Stimulated activated CD4-positive, alpha-beta T cell treated with anti-CD3 and anti-CD28 coated beads, Interleukin-12 subunit alpha, Interleukin-12 subunit beta, amount 100 ng/mL, for 4 hours (primary cell): ENCODE measurements at regions not wholly inside any gene's neighbourhood (a gene's known extent, or its start where the extent isn't known, plus 50 kb on each side); places are given as distances from the start of the nearest gene placed in this dataset.
"Not testable (repeated sequence)": the region's sequence is repeated elsewhere in the genome, so short reads cannot be mapped to it uniquely, and the experiment has no call there.

ENCODE experiments used
- DNase-seq: peaks from one replicate; pipeline ENCODE4 v3.0.0-alpha.2; 2020

DNA sequence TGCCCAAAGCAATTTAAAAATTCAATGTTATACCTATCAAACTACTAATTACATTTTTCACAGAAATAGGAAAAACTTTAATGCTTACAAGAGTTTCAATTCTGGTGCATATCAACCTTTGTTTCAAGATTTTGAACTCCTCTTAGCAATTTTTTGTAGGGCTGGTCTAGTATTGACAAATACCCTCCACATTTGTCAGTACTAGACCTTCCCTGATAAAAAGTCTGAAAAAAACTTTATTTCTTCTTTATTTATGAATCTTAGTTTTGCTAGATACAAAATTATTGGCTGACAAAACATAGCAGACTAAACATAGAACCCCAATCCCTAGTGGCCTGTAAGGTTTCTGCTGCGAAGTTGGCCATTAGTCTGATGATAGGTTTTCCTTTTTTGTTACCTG is 1804.9 kb downstream of the EFNA5 start:
- no peak for DNase-seq

DNA sequence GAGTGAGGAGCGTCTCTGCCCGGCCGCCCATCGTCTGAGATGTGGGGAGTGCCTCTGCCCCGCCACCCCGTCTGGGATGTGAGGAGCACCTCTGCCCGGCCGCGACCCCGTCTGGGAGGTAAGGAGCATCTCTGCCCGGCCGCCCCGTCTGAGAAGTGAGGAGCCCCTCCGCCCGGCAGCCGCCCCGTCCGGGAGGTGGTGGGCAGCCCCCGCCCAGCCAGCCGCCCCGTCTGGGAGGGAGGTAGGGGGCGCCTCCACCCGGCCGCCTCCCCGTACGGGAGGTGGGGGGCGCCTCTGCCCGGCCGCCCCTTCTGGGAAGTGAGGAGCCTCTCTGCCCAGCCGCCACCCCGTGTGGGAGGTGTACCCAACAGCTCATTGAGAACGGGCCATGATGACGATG is 1811.4 kb downstream of the EFNA5 start:
- not testable (repeated sequence) for DNase-seq

DNA sequence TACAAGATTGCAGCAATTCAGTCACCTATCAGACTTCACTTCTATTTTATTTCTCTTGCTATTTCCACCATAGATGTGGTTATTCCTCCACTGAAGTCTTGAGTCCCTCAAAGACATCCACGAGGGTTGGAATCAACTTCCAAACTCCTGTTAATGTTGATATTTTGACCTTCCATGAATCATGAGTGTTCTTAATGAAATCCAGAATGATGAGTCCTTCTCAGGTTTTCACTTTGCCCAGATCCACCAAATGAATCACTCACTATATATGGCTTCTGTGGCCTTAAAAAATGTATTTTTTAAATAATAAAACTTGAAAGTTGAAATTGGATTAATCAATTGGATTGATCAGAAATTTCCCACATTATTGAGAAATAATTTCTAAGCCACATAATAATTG is 1821.0 kb downstream of the EFNA5 start:
- no peak for DNase-seq

DNA sequence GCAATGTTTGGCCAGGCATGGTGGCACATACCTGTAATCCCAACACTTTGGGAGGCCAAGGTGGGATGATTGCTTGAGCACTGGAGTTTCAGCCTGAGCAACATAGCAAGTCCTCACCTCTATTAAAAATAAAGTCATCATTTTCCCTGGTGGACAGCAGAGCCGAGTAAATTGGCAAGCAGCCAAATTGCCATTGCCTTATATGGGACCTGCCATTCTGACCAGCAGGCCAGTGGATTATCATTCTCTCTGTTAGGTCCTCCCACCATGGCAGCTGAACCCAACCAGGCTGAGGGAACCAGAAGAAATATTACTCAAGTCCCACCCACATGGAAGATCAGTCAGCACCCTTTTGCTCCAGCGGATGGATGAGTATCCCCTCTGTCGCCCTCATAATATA is 1829.9 kb downstream of the EFNA5 start:
- no peak for DNase-seq

DNA sequence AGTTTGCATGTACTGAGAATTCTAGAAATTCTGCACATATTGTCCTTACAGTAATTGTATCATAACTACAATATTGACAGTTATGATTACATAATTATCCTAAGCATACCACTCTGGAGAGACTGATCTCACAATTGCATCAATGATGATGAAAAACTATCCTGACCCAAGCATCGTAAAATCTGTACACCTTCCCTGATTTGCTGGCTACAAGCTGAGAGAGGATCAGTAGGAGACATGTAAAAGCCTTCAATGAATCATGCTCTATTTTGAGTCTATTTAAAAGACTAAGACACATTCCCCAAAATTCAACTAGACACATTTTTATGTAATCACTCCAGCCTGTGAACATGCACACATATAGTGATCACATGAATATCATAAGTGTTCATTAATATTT is 1833.8 kb downstream of the EFNA5 start:
- no peak for DNase-seq

DNA sequence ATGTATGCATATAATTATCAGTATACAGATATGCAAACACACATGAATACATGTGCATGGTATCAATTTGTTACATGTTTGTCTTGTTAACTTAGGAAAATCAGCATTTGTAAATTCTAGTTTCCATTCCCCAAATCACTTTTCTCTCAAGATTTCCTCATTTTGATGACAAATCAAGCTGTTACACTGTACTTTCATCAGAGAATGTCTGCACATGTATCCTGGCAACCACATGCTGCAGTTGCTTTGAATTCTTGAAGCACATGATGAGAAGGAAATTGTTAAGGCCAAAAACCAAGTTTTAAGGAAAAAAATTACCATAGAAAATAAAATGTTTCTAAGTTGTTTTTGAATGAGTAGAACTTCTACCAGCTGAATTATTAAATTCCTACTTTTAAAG is 1834.5 kb downstream of the EFNA5 start:
- no peak for DNase-seq

DNA sequence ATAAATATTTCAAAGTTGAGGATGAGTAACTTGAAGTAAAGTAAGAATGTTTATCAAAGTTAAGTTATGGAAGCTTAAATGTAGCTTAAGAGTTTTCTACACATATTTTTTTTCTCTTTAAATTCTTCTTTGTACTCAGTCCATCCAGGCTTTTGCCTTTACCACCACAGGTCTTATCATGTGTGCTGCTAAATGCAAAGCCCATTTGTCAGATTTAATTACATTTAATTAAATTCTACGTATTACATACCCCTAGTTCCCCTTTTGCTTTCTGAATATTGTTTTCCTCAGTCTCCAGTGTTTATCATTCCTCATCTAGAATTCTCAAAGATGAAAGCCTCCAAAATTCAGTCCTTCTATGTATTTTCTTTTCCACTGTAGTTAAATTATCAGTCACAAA is 1841.9 kb downstream of the EFNA5 start:
- no peak for DNase-seq

DNA sequence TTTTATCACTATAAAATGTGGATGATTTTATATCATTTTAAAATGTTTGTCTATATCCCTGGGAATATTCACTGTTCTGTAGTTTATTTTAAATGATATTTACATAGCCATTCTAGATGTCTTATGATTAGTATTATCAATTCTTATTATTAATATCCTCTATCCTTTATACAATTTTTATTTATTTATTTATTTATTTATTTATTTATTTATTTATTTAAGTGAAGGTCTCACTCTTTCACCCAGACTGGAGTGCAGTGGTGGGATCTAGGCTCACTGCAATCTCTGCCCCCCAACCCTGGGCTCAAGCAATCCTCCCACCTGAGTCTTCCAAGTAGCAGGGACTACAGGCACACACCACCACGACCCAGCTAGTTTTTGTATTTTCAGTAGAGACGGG is 1848.9 kb downstream of the EFNA5 start:
- DNase-seq: no peak

DNA sequence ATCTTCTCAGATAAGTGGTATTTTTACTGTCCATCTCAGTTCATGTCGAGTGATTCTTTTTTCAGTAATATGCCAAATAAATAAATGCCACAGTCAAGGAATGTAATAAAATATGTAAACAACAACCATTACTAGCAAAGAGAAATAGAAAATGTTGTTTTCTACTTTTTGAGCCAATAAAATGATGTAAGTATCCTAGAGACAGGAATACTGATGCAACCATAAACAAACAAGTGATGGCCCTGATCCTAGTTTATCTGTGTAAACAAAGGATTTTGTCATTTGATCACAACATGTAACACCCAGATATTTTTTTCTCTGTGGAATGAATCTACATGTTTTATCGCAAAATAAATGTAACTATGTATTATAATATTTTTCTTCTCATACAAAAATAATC is 1852.8 kb downstream of the EFNA5 start:
- no peak for DNase-seq

DNA sequence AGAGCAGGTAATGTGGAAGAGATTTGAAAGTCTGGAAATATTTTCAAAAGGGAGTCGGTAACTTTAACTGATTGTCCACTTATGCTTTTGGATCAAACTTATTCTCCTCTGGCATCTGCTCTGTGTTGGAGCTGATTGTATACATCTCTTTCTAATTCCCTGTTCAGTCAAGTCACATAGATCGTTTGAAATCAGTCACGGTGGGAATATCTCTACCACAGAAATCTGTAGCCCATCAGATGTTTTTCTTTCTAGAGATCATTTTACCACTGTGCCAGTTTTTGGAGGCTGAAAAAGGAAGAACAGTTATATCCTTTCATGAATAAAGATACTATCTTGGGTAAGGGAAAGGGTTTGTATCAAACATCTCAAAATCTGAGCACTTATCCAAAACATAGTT is 1853.3 kb downstream of the EFNA5 start:
- DNase-seq: no peak

DNA sequence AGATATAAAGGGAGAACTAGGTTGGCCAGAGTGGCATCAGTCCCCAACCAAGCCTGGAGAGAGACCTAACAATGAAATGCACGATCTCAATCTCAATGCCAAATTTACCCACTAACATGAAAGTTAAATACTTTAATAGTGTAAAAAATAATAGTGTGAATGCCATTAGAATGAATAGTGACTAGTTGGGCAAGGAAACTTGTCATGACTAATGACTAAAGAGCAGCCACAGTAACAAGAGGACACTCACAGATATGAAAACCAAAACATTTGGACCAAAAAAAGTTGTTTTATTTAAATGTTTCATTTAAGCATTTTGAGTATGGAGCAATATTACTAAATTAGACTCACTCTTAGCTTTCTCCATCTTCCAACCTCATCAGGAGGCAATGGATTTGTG is 1853.8 kb downstream of the EFNA5 start:
- DNase-seq: no peak

DNA sequence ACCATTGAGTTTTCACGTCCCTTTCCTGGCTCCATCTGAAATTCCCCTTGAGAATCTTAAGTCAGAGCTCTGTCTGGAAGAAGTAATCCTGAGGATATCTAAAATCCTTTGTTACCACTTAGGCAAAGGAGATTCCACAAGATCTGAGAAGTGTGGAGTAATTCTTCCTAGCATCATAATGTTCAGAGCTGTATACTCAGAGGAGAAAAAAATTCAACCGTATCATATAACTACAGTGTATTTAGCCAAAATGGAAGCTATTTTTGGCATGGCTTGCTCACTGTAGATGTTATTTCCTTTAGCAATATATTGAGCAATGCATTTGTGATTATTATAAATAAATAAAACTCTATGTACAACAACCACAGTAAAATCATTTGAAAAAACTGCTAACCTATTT is 1858.4 kb downstream of the EFNA5 start:
- DNase-seq: no peak

DNA sequence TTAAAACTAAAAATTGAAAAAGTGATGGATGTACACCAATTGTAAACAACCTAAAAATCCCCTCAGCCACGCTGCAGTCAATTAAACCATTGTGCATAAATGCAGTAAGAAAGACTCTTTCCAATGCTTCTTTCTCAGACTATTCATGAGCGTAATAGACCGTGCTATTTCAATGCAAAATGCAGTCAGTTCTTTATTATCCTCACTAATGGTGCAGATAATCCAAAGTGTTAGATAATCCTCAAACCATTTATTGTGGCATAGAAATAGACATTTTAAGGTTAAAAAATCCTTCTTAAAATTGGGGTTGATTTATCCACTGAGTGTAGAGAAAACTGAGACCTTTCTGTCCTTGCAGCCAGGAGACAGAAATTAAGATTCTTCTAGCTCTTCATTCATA is 1862.8 kb downstream of the EFNA5 start:
- no peak for DNase-seq

DNA sequence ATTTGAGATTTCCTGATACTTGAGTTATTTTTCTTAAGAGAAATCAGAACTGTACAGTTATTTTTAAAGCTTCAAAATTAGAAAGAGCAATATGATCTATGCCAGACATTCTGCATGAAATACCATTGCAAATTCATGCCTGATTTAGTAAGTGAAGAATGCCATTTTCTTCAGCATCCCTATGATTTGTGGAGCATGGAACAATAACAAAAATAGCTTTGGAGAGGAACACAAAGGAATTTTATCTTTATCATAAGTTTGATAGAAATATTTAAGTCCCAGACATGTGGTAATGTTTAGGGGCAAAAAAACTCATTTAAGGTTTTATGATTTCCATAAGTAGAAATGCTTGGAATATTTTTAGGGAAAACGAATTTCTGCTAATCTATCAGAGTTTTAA is 1863.4 kb downstream of the EFNA5 start:
- no peak for DNase-seq

DNA sequence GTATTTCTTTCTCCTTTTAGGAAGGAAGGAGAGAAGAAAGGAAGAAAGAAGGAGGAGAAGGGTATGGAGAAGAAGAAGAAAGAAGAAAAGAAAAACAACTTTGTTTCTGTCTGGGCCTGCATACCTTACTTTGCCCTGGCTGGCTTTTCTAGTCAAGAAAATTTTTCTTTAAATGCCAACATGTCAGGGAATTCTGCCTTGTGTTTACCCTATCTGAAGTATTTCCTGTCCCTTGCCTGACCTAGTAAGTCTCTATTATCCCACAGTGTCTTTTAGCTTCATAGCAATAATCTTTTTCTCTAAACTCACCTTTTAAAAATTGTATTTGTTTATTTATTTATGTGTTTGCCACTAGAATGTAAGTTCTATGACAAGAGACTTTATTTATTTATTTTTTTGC is 1864.1 kb downstream of the EFNA5 start:
- DNase-seq: no peak

DNA sequence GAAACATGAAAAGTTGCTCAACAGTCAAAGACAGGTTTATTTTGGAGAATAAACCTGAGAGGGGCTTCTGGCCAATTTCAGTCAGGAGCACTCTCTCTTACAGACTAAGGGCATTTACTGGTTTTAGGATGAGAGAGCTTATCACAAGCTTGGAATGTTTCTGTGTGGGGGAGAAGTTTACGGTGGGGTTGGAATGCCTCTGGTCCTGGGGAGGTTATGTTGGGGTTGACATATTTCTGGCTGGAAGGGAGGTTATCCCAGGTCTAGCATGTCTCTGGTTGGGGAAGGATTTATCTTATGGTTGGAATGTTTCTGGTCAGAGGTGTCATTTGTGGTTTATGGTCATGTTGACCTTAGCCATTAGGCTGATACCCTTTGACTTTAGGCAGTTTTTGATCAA is 1867.3 kb downstream of the EFNA5 start:
- DNase-seq: no peak

DNA sequence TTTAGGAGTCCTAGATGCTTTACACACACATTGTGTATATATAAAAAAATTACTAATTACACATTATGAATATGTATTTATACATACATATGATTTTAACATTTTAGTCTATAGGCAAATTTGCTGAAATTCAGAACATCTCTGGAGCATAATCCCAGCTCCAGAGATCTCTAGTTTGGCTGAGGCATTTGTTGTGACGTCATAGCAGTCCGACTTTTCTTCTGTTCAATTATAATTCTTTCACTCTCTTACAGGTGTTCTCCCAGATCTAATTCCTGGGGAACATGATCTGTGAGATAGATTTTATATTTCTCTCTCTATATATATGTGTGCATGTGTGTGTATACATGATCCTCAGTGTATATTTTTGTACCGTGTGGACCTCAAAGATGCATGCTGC is 1876.2 kb downstream of the EFNA5 start:
- DNase-seq: no peak

DNA sequence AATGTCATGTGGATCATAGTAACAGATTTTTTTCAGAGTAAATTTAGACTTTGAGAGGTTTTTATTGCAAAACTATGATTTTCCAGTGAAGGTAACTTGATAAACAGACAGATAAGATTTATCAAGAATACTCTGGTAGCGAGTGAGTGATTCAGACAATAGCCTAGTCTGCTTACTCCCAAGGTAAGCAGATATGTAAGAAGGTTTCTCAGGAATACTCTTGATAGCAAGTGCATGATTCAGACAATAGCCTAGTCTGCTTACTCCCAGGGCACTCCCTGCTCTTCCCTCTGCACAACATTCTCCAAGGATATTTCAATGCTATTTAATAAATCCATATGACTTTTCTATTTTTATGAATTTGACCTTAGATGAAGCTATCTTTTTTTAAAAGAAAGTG is 1881.5 kb downstream of the EFNA5 start:
- DNase-seq: no peak

DNA sequence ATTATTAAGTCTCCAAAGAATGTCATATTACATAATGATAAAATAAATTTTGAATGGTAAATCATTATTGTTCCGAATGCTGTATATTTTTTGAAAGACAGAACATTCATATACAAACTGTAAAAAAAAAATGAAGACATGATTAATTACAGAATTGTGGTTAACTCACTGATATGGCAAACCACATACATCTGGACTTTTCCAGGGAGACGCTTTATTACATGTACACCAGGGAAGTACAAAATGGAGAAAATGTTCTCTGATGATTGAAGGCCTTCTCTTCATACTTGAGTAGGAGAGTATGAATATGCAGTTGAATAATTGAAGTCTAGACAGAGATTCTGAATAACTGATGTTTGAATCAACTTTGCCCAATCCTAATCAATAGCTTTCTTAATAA is 1886.9 kb downstream of the EFNA5 start:
- DNase-seq: no peak

DNA sequence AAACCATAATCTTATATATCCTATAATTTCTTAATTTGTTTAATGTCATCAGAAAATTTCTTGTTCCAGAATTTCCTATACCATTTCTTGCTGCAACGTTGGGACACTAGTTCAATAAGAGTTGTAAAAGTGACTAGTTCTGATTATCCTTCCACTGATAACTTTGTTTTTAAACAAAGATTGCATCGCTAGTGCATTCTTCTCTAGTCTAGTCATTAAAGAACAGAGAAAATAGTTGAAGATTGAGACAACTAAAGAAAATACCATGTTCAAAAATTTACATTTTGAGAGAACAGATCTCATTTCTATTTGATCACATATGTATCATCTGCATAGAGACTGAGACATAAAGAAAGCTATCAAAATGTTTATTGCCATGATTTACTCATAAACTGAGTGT is 1888.2 kb downstream of the EFNA5 start:
- no peak for DNase-seq

DNA sequence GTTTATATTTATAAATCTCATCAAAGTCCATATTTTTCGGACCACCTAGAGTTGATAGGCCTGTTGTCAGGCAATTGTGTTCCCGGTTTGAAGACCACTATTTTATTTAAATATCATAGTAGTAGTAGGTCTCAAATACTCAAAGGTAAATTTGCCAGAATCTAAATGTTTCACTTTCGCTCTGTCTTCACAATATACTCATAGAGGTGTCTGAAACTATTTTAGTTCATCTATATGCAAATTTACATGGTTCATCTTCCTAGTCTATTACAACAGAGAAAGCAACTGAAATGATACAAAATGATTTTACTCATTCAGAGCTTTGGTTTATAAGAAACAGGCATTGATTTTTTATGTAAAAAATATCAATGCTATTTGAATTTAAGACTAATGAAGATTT is 1897.5 kb downstream of the EFNA5 start:
- no peak for DNase-seq

DNA sequence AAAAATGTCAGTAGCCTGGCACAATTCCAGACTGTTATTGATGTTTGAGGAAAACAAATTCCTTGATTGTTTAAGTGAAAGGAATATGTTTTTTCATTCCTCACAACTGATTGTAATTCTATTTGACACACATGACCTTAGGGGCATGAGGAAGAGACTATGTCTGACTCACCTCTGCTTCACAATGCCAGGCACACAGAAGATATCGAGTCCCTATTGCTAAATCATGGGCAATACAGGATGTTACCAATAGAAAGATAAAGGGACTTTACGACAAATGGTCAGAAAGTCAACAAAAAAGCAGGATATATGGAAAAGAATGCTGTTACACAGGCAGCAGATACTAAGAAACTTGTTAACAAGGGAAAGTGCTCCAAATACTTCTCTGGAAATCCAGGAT is 1903.5 kb downstream of the EFNA5 start:
- DNase-seq: no peak

DNA sequence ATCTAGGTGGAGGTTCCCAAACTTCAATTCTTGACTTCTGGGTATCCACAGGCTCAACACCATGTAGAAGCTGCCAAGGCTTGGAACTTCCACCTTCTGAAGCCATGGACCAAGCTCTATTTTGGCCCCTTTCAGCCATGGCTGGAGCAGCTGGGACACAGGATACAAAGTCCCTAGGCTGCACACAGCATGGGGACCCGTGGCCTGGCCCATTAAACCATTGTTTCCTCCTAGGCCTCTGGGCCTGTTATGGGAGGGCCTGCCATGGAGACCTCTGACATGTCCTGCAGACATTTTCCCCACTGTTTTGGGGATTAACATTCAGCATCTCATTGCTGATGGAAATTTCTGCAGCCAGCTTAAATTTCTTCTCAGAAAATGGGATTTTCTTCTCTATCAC is 1908.0 kb downstream of the EFNA5 start:
- no peak for DNase-seq

DNA sequence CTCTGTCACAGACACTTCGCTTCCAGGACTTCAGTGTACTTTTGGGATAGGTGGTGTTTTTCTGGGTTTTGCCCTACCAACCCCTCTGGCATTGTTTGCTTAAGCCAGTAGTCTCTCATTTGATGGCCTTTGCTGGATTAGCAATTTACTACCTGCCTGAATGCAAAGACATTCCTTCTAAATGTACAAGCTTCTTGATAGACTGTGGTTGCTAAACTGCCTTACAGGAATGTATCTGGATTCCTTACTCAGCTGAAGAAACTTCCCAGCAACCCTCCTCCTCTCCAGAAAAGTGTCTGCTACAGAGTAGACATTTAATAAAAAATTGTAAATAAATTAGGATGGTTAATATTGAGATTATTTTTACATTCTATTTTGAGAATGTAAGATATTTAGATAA is 1916.7 kb downstream of the EFNA5 start:
- DNase-seq: no peak

DNA sequence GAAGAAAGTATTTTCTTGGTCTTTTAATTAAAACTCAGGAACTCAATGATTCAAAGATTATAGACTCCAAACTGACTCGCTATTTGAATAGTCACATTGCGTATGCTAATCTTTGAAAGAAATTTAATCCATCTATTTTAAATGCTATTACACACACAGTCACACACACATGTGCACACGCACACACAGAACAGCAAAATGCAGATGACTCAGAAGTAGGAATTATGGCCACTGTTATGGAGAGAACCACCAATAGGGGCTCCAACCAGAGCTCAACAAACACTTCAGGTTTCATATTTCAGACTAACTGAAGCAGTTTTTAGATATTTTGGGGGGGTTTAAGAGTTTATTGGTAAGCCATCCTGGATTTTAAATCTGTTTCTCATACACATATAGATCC is 1917.9 kb downstream of the EFNA5 start:
- no peak for DNase-seq

DNA sequence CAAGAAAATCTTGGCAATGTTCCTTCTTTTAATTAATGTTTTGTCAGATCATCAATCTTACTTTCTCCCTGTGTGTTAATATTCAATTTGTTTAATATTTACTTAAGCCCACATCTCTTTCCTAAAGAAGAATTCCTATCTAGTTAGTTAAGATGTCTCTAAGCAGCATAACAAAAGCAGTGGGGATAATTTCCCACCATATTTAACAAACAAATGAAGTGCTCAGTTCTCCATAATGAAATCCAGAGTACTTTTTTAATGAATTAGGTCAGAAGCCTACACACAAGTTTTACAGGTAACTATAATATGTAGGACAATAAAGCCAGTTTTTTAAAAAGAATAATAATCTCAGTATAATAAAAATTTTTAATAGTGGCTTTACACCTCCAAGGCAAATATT is 1918.8 kb downstream of the EFNA5 start:
- DNase-seq: no peak

DNA sequence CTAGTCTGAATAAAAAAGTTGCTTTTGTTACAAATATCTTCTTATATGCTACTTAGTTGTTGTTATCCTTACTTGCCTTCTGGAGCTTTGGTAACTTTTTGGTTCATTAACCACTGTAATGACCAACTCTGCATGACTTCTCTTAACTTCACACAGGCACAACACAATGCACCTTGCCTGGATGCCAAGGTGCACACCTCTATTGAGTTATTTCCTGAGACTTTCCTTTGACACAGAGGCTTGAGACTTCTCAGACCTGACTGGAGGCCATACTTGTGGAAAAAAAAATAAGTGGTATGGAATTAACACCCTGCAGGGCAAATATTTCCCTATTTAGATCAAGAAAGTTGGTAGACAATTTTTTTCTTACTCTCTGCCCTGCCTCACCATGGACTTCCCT is 1925.6 kb downstream of the EFNA5 start:
- DNase-seq: no peak
